ENCODE measurements at regions not wholly inside any gene's neighbourhood (a gene's known extent, or its start where the extent isn't known, plus 50 kb on each side); places are given as distances from the start of the nearest gene placed in this dataset.

DNA sequence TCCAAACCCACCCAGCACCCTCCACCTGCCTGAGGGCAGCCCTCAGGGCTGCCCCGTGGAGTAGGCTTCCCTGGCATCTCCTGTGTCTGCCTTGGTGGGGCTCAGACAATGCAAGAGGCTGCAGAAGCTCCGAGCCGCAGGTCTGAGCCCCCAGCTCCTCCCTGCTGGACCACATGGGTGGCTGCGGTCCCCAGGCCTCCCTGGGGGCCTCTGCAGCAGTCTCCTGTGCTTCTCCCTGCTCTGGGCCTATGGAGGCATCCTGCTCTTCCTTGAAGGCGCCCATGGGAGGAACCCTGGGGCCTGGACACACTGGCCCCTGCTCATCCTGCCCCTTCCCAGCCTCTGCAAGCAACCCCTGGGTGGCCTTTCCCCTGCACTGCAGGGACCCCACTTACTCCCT lies 86.1 kb upstream of the ACTRT2 start:
- TF ChIP-seq, protein P1, sequence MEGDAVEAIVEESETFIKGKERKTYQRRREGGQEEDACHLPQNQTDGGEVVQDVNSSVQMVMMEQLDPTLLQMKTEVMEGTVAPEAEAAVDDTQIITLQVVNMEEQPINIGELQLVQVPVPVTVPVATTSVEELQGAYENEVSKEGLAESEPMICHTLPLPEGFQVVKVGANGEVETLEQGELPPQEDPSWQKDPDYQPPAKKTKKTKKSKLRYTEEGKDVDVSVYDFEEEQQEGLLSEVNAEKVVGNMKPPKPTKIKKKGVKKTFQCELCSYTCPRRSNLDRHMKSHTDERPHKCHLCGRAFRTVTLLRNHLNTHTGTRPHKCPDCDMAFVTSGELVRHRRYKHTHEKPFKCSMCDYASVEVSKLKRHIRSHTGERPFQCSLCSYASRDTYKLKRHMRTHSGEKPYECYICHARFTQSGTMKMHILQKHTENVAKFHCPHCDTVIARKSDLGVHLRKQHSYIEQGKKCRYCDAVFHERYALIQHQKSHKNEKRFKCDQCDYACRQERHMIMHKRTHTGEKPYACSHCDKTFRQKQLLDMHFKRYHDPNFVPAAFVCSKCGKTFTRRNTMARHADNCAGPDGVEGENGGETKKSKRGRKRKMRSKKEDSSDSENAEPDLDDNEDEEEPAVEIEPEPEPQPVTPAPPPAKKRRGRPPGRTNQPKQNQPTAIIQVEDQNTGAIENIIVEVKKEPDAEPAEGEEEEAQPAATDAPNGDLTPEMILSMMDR (conservative IDR thresholded peaks at IDR 0.05; ENCODE audit: low read depth, low read length) = no peak
- no peak for TF ChIP-seq EZH2phosphoT487 (IDR thresholded peaks at IDR 0.05; ENCODE audit: borderline replicate concordance, low read length)
- TF ChIP-seq EZH2 (IDR thresholded peaks at IDR 0.05; ENCODE audit: low read length, unreplicated experiment) = no peak

All from PC-3 (cell line).